NCI-H128 (cell line): ENCODE measurements at regions not wholly inside any gene's neighbourhood (a gene's known extent, or its start where the extent isn't known, plus 50 kb on each side); places are given as distances from the start of the nearest gene placed in this dataset.
"Not testable (repeated sequence)": the region's sequence is repeated elsewhere in the genome, so short reads cannot be mapped to it uniquely, and the experiment has no call there.

ENCODE experiments used
- DNase-seq: peaks from one replicate; lab custom pipeline; 2025; ENCODE audit not compliant: unreplicated experiment; lab: John Stamatoyannopoulos, UW

DNA sequence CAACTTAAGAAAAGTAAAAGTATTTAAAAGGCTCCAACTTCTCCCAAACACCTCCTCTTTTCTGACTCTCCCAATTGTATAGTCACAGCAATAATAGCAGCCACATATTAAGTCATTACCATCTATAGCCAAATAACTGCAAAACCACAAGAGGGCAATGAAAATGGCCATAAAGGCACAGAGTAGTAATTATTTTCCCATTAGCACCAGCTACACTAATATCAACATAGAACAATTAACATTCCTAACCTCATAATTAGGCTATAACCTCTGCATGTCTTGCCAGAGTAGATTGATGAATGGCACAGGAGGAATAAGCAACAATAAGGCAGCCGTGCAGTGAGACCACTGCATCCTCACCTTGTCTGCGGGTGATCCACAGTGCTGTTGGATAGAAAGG lies 226.4 kb upstream of the SERP2 start:
- DNase-seq: no peak

- no peak for DNase-seq
Observed at GRCh38 chr13:44147648-44148047, 226.0 kb upstream of the SERP2 start.

DNA sequence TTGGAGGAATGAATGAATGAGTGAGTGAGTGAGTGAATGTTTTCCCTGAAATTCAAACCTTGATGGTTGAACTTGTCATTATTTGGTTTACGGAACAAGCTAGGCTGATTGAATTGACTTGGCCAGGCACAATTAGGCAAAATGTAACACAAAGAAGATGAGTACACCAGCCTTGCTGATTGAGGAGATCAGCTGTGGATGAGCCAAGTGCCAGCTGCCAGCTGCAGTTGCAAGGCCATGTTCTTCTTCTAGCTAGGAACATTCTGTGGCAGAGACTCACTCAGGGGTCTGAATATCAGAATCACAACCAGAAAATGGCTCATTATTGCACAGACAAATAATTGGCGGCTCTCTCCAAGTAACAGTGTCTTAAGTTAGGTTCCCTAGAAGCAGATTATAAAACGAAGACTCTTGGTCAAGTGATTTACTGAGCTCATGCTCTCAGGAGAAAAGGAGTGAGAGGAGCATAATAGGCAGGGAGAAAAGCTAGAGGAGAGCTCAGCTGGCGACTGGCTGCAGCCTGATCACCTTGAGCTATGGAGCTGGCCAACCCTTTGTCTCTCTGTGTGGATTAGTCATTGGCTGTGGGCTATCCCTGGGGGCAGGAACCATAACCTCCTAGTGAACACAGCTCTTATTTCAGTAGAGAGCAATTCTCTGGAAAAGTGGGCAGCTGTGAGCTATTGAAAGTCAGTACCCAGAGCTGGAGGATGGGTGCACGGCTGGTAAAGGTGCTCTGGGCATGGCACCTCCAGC lies 225.3 kb upstream of the SERP2 start:
- no peak for DNase-seq

GRCh38 chr13:44149231-44149630 lies 224.4 kb upstream of the SERP2 start:
- not testable (repeated sequence) for DNase-seq

DNA sequence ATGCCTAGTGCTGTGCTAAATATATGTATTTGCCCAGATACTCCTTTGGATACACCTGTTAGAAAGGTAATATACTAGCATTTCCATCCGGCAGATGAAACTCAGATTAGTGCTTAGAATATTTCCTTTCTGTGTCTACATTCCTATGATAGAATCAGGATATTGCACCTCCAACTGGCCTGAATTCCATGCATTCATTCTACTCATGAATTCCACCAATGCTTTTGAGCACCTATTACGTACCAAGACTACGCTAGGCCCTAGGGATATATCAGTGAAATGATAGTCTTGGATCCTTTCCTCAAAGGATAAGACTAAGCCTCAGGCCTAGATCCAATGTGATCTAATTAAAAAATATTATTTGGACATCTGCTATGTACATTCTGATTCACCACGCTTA lies 223.8 kb upstream of the SERP2 start:
- DNase-seq: no peak

GRCh38 chr13:44151474-44151873 lies 222.2 kb upstream of the SERP2 start:
- no peak for DNase-seq

DNA sequence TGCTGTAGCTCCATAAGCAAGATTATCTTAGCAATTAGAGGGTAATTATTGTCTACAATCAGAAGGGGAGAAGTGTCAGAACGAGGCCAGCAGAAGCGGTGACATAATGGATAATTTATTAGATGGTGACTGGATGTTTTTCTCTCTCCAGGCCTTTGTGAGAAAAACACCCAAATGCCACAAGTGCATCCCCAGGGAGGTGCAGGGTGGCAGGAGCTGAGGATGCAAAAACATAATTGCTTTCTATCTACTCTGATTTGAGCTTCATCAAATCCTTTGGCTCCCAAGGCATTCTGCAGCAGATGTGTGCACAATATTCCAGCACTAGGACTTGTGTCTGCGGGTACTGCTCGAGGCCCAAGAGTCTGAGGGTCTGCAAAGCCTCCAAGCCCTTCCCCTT lies 220.1 kb upstream of the SERP2 start:
- DNase-seq: no peak

DNA sequence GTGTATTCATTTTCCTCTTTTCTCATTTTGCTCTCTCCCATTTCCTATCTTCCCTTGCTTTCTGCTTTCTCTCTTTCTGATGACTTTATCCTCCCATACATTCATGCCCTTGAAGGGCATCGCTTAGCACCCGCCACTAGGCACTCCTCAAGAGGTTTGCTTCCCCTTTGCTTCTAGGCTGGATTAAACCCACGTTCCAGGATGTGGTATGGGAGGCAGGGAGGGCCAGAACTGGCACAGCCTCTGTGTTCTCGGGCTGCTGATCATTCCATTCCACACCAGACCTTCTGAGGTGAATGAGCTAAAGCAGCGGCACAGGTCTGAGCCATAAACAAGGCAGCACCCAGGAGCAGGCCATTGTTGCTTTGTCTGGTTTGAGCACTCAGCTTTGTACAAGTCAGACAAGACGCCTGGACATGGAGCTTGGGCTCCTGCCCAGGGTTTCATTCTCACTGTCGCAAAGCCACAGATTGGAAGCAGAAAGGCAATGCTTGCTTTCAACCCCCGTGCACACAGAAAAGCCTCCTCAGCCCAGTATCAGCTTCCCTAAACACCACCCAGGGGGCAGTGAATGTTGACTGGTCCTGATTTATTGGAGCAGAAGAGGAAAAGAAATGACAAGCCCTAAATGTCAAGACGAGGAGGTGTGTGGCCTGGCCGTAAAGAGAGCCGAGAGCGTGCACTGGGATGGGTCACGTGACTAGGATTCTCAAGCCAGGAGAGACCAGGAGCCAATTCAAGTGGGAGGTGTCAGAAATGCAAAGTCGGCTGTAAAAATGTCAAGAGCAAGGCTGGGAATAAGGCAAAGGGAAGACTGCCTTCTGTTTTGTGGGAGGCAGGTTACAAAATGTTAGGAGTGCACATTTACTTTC lies 218.0 kb upstream of the SERP2 start:
- no peak for DNase-seq

GRCh38 chr13:44156294-44156658 lies 217.3 kb upstream of the SERP2 start:
- no peak for DNase-seq

DNA sequence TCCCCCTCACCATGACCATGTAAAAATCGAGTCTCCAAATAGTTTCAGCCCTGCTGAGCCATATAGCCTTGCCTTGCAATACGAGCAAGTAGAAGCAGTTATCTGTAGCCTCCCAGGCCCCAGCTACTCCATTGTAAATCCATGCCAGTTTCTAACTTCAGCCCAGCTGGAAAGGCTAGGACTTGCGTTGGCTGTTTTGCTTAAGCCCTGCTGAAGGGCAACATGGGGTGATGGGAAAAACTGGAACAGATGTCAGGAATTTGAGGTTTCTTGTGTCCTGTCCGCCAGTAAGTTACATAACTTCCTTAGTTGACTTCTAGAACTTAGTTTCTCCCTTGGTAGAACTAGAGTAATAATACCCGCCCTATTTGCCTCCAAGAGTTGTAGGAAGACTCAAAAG lies 216.0 kb upstream of the SERP2 start:
- DNase-seq: no peak

DNA sequence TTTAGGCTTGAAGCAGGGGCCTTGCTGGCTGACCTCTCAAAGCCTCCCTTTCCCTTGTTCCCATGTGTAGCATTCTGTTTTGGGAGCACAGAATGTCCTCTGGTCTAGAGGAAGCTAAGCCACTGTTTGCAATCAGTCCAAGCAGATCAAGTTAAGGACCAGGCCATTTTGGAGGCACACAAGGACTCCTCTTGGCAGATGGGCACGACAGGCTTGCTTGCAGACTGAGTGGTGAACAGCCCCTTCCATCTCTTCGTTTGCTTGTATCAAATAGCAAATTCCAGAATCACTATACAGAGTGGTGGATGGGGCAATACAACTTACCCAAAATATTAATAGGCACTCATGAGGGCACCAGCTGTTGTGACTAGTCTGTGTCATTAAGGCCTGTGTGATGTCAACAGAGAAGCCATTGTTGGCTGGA lies 215.5 kb upstream of the SERP2 start:
- DNase-seq: no peak

DNA sequence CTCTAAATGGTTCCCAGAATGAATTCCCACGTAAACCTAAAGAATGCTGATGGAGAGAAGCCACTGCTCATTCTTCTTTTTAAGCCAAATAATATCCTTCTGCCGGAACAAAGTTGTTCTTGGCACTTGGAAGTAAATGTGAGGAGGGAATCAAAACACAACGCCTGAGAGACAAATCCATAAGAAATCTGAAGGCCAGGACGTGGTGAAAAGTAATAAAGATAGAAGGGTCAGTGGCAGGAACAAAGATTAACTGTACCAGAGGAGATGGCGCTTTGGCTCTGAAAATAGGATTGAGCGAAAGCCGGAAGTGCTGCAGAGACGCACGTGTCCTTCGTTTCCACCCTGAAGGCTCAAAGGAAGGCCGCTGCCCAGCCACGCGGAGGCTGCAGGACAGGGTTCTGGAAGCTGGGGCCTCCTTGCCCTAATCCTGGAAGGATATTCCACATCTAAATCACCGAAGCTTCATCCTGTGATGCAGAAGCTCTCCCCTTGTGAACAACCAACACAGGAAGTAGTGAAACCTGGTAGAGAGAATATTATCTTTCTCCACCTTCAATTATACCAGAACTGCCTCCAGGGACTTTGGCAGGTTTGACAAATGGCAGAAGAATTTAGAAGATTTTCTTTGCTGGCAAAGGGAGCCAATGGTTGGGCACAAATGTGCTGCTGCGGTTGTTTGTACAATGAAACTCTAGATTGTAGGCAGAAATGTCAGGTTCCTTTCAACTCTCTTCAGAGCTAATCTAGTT lies 214.6 kb upstream of the SERP2 start:
- no peak for DNase-seq

GRCh38 chr13:44159633-44160279 lies 213.9 kb upstream of the SERP2 start:
- no peak for DNase-seq

GRCh38 chr13:44160591-44161191 lies 212.9 kb upstream of the SERP2 start:
- no peak for DNase-seq

GRCh38 chr13:44163108-44163507 lies 210.5 kb upstream of the SERP2 start:
- no peak for DNase-seq

DNA sequence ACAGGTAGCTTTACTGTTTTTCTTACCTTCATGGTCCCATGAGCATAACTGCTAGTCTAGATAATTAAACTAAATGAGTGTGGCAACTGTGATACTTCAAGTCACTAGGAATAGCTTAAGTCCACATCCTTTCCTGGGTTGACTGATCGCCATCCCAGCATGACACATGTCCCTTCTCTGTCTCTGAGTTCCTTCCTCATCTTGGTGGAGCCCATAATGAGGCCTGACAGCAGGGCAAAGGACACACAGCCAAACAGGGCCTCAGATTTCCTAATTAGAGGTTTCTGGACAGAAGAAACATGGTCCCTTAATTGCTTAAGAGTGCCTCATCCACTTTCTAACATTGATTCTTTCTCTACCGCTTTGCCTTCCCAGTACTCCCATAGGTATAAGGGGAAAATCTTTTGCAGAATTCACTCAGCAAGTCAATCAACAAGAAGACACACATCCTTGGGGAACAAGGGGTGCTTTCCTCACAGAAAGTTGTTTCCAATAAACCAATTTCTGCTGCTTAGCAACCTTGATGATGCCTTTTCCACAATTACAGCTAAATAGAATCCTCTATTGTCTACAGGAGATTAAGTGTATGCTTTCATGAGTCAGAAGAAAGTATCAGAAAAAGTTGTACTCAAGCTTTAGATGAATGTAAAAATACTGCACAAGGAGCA lies 208.3 kb upstream of the SERP2 start:
- DNase-seq: no peak

DNA sequence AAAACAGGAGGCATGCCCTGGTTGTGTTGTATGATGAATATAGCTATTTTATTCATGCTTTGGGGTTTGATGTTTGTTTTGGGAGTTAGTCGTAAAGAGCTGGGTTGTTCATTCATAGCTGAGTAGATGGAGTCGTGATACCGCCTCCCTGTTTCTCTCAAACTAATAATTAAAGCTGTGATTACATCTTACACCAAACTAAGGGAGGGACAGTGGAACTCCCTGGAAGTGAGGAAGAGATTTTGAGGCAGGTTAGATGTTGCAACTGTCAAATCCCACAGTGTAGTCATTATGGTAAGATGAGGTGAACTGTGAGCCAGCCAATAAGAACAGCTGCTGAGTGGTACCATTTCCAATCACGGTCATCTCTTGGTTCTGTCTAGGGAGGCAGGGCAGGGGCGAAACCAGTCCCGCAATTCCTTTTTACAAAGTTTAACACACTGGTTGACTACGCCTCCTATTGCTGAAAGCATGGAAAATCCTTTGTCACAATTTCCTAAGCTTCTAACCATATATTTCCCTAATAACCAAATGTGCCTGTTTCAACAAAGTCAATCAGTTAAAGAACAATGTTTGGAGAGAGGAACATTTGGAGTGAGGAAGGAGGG lies 207.6 kb upstream of the SERP2 start:
- DNase-seq: no peak

- no peak for DNase-seq
Observed at GRCh38 chr13:44169018-44169911, 204.4 kb upstream of the SERP2 start.

GRCh38 chr13:44170731-44171130 lies 202.9 kb upstream of the SERP2 start:
- DNase-seq: no peak
